SH-SY5Y (cell line): ENCODE measurements at regions not wholly inside any gene's neighbourhood (a gene's known extent, or its start where the extent isn't known, plus 50 kb on each side); places are given as distances from the start of the nearest gene placed in this dataset.

Source experiments
- GATA2 ChIP-seq: IDR thresholded peaks from 2 replicates; pipeline ENCODE4 v1.6.1; 2011; ENCODE audit warnings: mild to moderate bottlenecking, low read depth, low read length
- GATA3 ChIP-seq: IDR thresholded peaks from 2 replicates; pipeline ENCODE4 v1.6.1; 2011; ENCODE audit warnings: low read depth, mild to moderate bottlenecking, low read length, moderate library complexity

DNA sequence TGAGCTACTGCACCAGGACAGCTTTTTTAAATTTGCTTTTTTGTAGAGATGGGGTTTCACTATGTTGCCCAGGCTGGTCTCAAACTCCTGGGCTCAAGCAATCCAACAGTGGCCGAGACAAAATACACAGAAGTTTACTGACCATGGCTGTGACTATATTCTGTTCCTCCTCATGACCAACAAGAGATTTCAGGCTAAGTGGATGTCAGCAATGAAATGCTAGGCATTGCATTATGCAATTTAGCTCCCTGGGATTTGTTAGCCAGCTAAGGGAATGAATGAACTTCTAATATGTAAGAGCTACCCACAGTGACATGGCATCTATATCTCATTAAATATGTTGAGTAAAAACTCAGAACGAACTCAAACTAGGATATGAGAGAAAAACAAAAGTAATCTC is 81.9 kb upstream of the MBOAT2 start:
- TF ChIP-seq GATA2 (no peak), GATA3 (no peak)
